ENCODE measurements at regions not wholly inside any gene's neighbourhood (a gene's known extent, or its start where the extent isn't known, plus 50 kb on each side); places are given as distances from the start of the nearest gene placed in this dataset.

DNA sequence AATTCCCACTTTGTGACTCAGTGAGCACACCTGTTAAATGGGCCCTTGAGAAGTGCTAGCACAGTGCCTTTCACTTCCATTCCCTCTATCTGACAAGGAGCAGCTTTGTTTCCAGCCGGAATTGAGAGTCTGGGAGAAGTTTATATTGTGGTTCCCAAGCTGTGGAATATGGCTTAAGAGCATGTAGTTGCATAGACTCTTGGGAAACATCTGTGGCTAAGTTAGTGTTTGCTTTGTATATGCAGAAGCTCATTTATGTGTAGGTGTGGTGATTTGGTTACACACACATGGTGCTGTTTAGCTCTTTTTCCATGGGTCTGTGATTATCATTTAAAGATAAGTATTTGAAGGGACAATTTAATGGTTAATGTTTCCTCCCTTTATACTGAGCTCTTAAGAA is 110.5 kb upstream of the HMHB1 start:
- TF ChIP-seq, protein P1, sequence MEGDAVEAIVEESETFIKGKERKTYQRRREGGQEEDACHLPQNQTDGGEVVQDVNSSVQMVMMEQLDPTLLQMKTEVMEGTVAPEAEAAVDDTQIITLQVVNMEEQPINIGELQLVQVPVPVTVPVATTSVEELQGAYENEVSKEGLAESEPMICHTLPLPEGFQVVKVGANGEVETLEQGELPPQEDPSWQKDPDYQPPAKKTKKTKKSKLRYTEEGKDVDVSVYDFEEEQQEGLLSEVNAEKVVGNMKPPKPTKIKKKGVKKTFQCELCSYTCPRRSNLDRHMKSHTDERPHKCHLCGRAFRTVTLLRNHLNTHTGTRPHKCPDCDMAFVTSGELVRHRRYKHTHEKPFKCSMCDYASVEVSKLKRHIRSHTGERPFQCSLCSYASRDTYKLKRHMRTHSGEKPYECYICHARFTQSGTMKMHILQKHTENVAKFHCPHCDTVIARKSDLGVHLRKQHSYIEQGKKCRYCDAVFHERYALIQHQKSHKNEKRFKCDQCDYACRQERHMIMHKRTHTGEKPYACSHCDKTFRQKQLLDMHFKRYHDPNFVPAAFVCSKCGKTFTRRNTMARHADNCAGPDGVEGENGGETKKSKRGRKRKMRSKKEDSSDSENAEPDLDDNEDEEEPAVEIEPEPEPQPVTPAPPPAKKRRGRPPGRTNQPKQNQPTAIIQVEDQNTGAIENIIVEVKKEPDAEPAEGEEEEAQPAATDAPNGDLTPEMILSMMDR (IDR thresholded peaks at IDR 0.05; ENCODE audit: insufficient read depth, low read depth, low read length): no peak
- ChIA-PET POLR2A (no interaction called here), CTCF (interaction anchor here (1.5 kb wide), 1 partner anchor 297 kb away, joined by 5 read pairs; the partner anchor contains the start of gene NR3C1)
- DNase-seq (ENCODE audit: low read depth): no peak
- H3K4me3 ChIP-seq (ENCODE audit: low read depth, low read length): no peak overlapping the region
- H3K27me3 ChIP-seq (ENCODE audit: control insufficient read depth, insufficient read depth, low read length): no peaks in the 10 kb centered on the region
- H3K36me3 ChIP-seq (ENCODE audit: control insufficient read depth, insufficient read depth, low read length): no peaks in the 10 kb centered on the region

DNA sequence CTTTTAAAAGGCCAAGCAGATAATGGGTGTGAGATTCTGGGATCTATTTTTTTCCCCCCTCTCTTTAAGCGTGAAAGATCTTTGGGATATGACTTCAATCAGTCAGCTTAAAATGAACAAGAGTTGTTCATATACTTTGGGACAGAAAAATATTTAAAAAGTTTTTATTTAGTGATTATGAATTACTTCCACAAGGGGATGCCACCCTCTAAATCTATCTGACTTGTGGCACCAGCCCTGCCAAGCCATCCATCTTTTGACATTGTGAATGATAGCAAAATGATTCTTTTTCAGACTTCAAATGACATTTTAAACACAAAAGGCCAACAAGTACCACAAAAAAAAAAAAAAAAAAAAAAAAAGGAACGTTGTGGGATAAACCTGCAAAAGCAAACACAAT is 111.0 kb upstream of the HMHB1 start:
- CTCF ChIA-PET: interaction anchor here (0.7 kb wide), 1 partner anchor 124 kb away, joined by 6 read pairs; no protein-coding TSS in a partner anchor
- no peak for DNase-seq (ENCODE audit: low read depth)

DNA sequence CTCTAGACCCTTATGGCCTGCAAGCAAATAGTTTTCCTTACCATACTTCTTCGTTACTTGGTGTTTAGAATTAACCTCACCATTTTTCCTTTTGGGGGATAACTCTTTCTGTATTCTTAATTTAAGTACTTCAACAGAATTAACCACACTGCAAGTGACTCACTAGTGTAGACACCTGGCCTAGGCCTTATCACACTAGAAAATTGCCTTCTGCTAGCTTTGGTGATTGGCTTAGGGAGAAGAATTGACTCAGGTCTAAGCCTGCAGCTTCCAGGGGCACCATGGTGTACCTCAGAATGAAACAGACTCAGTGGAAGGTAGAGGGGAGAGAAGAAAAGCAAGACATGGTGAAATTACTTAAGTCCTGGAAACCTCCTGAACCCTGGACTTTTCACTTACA is 112.8 kb upstream of the HMHB1 start:
- TF ChIP-seq, protein P1 (IDR thresholded peaks at IDR 0.05; ENCODE audit: insufficient read depth, low read depth, low read length): no peak
- no peak for DNase-seq (ENCODE audit: low read depth)
- ChIA-PET CTCF (interaction anchor here (0.6 kb wide), 1 partner anchor 108 kb away, joined by 3 read pairs; no protein-coding TSS in a partner anchor), POLR2A (no interaction called here)
- Histone ChIP-seq H3K27me3 (ENCODE audit: control insufficient read depth, insufficient read depth, low read length) (no peaks in the 10 kb centered on the region), H3K4me3 (ENCODE audit: low read depth, low read length) (no peak overlapping the region), H3K36me3 (ENCODE audit: control insufficient read depth, insufficient read depth, low read length) (no peaks in the 10 kb centered on the region)

More for the DNA sequence above, 111.0 kb upstream of the HMHB1 start:
- Histone ChIP-seq H3K36me3 (ENCODE audit: control insufficient read depth, insufficient read depth, low read length) (no peaks in the 10 kb centered on the region), H3K4me3 (ENCODE audit: low read depth, low read length) (no peak overlapping the region), H3K27me3 (ENCODE audit: control insufficient read depth, insufficient read depth, low read length) (no peaks in the 10 kb centered on the region)
- TF ChIP-seq, protein P1 (IDR thresholded peaks at IDR 0.05; ENCODE audit: insufficient read depth, low read depth, low read length): 0 out of 2 replicates have a peak, but pooled peaks have one; percentile 14
- POLR2A ChIA-PET: no interaction called here

DNA sequence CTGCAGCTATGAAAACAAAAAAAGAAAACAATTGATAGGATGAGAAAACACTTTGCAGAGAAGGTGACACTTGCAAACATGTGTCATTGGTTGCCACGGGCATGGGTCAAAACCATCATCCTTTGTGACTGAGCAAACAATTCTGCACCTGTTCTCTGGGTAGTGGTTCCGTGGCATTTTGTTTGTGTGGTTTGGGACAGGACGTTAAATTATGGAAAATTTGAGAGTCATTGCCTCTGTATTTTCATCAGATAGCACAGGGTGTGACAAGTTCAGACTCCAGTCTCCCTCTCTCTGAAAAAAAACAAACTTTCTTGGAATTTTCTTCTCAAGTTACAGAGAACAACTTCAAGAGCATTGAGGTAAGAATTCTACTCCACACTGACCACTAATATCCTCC is 113.4 kb upstream of the HMHB1 start:
- DNase-seq (ENCODE audit: low read depth): no peak
- ChIA-PET POLR2A (no interaction called here), CTCF (no interaction called here)
- no peaks in the 10 kb centered on the region for H3K27me3 ChIP-seq (ENCODE audit: control insufficient read depth, insufficient read depth, low read length)
- TF ChIP-seq, protein P1 (IDR thresholded peaks at IDR 0.05; ENCODE audit: insufficient read depth, low read depth, low read length): no peak
- no peaks in the 10 kb centered on the region for H3K36me3 ChIP-seq (ENCODE audit: control insufficient read depth, insufficient read depth, low read length)
- no peak overlapping the region for H3K4me3 ChIP-seq (ENCODE audit: low read depth, low read length)

DNA sequence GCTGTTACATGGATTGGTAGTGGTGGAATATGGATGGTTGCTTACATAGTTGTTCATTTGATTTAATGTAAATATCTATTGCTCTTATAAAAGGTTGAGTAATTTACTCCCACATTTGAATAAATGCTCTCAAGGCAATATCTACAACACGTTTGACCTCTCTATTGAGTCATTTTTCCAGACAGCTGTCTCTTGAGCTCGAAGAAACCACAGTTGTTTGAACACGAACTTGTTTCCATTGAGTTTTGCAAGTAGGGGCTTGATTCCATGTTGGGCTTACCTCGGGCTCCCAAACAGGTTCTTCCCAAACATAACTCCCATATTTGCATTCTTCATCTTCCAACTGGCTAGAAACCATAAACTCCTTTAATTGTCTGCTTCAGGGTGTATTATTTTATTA is 115.0 kb upstream of the HMHB1 start:
- ChIA-PET POLR2A (no interaction called here), CTCF (interaction anchor here (0.6 kb wide), 1 partner anchor 25 kb away, joined by 3 read pairs; no protein-coding TSS in a partner anchor)
- Histone ChIP-seq H3K36me3 (ENCODE audit: control insufficient read depth, insufficient read depth, low read length) (no peaks in the 10 kb centered on the region), H3K4me3 (ENCODE audit: low read depth, low read length) (no peak overlapping the region), H3K27me3 (ENCODE audit: control insufficient read depth, insufficient read depth, low read length) (no peaks in the 10 kb centered on the region)
- TF ChIP-seq, protein P1 (IDR thresholded peaks at IDR 0.05; ENCODE audit: insufficient read depth, low read depth, low read length): no peak
- no peak for DNase-seq (ENCODE audit: low read depth)

All from BJ (cell line).